ENCODE measurements at regions not wholly inside any gene's neighbourhood (a gene's known extent, or its start where the extent isn't known, plus 50 kb on each side); places are given as distances from the start of the nearest gene placed in this dataset.
"Not testable (repeated sequence)": the region's sequence is repeated elsewhere in the genome, so short reads cannot be mapped to it uniquely, and the experiment has no call there.

- no peaks in the 10 kb centered on the region for H3K79me2 ChIP-seq (ENCODE audit: control insufficient read depth, insufficient read depth, low read length, unreplicated experiment)
- peaks cover 79% of the 10 kb centered on the region for H3K27me3 ChIP-seq (ENCODE audit: insufficient read depth, low read length)
- H2AFZ ChIP-seq (ENCODE audit: low read length, unreplicated experiment) = no peak overlapping the region
- no peak overlapping the region for H3K4me3 ChIP-seq (ENCODE audit: low read depth, low read length)
- H3K36me3 ChIP-seq (ENCODE audit: insufficient read depth, low read length) = no peaks in the 10 kb centered on the region
- no peak overlapping the region for H3K27ac ChIP-seq (ENCODE audit: low read depth, low read length)
- H3K4me1 ChIP-seq (ENCODE audit: control insufficient read depth, insufficient read depth, low read length, unreplicated experiment) = no peaks in the 10 kb centered on the region
These were observed 127.9 kb downstream of the NPIPB5 start for GRCh38 chr16:22638393-22639206.

DNA sequence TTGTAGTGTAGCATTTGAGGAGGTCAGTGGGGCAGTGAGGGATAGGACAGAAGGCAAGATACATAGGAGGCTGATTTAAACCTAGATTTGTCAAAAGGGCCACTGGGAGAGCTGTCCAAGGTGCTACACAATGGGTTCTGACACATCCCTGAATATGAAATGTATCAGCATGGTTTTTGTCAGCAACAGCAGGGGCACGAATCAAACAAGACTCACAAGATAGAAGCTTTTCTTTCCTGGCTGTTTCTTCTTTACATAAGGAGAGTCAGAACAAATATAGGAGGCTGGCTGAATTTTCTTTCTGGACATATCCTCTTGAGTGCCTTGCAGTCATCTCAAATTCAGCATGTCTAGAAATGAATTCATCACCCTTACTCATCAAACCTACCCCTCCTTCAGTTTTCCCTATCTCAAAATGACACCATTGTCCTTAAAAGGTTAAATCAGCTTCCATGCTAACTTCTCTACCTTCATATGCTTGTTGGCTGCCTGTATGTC, 130.5 kb downstream of the NPIPB5 start:
- no peak overlapping the region for H2AFZ ChIP-seq (ENCODE audit: low read length, unreplicated experiment)
- H3K36me3 ChIP-seq (ENCODE audit: insufficient read depth, low read length) = no peaks in the 10 kb centered on the region
- peaks cover 81% of the 10 kb centered on the region for H3K27me3 ChIP-seq (ENCODE audit: insufficient read depth, low read length)
- no peak overlapping the region for H3K27ac ChIP-seq (ENCODE audit: low read depth, low read length)
- H3K4me3 ChIP-seq (ENCODE audit: low read depth, low read length) = no peak overlapping the region
- no peaks in the 10 kb centered on the region for H3K79me2 ChIP-seq (ENCODE audit: control insufficient read depth, insufficient read depth, low read length, unreplicated experiment)
- H3K4me1 ChIP-seq (ENCODE audit: control insufficient read depth, insufficient read depth, low read length, unreplicated experiment) = no peaks in the 10 kb centered on the region

- Histone ChIP-seq H3K79me2 (ENCODE audit: control insufficient read depth, insufficient read depth, low read length, unreplicated experiment) (no peaks in the 10 kb centered on the region), H3K36me3 (ENCODE audit: insufficient read depth, low read length) (no peaks in the 10 kb centered on the region), H3K27me3 (ENCODE audit: insufficient read depth, low read length) (peaks cover 83% of the 10 kb centered on the region), H3K27ac (ENCODE audit: low read depth, low read length) (no peak overlapping the region), H3K4me3 (ENCODE audit: low read depth, low read length) (no peak overlapping the region), H2AFZ (ENCODE audit: low read length, unreplicated experiment) (no peak overlapping the region), H3K4me1 (ENCODE audit: control insufficient read depth, insufficient read depth, low read length, unreplicated experiment) (no peaks in the 10 kb centered on the region)
These were observed 131.9 kb downstream of the NPIPB5 start for GRCh38 chr16:22642416-22643088.

GRCh38 chr16:22643203-22643602, 132.5 kb downstream of the NPIPB5 start:
- H2AFZ ChIP-seq (ENCODE audit: low read length, unreplicated experiment); H3K4me1 ChIP-seq (ENCODE audit: control insufficient read depth, insufficient read depth, low read length, unreplicated experiment); H3K79me2 ChIP-seq (ENCODE audit: control insufficient read depth, insufficient read depth, low read length, unreplicated experiment); H3K4me3 ChIP-seq (ENCODE audit: low read depth, low read length); H3K36me3 ChIP-seq (ENCODE audit: insufficient read depth, low read length); H3K27ac ChIP-seq (ENCODE audit: low read depth, low read length): not testable (repeated sequence)
- H3K27me3 ChIP-seq (ENCODE audit: insufficient read depth, low read length) = peaks cover 86% of the 10 kb centered on the region

- Histone ChIP-seq H3K27me3 (ENCODE audit: insufficient read depth, low read length) (peaks cover 93% of the 10 kb centered on the region), H2AFZ (ENCODE audit: low read length, unreplicated experiment) (no peak overlapping the region)
These were observed 133.2 kb downstream of the NPIPB5 start for GRCh38 chr16:22643886-22644285.

DNA sequence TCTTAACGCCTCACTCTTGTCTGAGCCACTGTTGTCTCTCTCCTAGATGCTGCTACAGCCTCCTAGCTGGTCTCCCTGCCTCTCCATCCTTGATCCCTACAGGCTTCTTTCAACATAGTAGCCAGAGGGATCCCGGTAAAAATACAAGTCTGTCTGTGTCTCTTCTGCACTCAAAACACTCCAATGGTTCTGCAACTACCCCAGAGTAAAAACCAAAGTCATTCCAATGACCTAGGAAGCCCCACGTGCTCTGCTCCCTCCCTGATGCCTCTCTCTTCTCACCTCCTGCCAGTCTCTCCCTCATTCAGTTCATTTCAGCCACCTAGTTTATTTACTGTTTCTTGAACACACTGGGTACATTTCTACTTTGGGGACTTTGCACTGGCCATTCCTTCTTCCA, 135.2 kb downstream of the NPIPB5 start:
- H3K27ac ChIP-seq (ENCODE audit: low read depth, low read length) = no peak overlapping the region
- no peaks in the 10 kb centered on the region for H3K4me1 ChIP-seq (ENCODE audit: control insufficient read depth, insufficient read depth, low read length, unreplicated experiment)
- H3K79me2 ChIP-seq (ENCODE audit: control insufficient read depth, insufficient read depth, low read length, unreplicated experiment) = no peaks in the 10 kb centered on the region
- no peak overlapping the region for H2AFZ ChIP-seq (ENCODE audit: low read length, unreplicated experiment)
- H3K4me3 ChIP-seq (ENCODE audit: low read depth, low read length) = no peak overlapping the region
- H3K27me3 ChIP-seq (ENCODE audit: insufficient read depth, low read length) = peaks cover 95% of the 10 kb centered on the region
- H3K36me3 ChIP-seq (ENCODE audit: insufficient read depth, low read length) = no peaks in the 10 kb centered on the region

More at GRCh38 chr16:22643886-22644285, 133.2 kb downstream of the NPIPB5 start:
- no peaks in the 10 kb centered on the region for H3K4me1 ChIP-seq (ENCODE audit: control insufficient read depth, insufficient read depth, low read length, unreplicated experiment)
- H3K79me2 ChIP-seq (ENCODE audit: control insufficient read depth, insufficient read depth, low read length, unreplicated experiment) = no peaks in the 10 kb centered on the region
- H3K4me3 ChIP-seq (ENCODE audit: low read depth, low read length) = no peak overlapping the region
- H3K36me3 ChIP-seq (ENCODE audit: insufficient read depth, low read length) = no peaks in the 10 kb centered on the region
- no peak overlapping the region for H3K27ac ChIP-seq (ENCODE audit: low read depth, low read length)

DNA sequence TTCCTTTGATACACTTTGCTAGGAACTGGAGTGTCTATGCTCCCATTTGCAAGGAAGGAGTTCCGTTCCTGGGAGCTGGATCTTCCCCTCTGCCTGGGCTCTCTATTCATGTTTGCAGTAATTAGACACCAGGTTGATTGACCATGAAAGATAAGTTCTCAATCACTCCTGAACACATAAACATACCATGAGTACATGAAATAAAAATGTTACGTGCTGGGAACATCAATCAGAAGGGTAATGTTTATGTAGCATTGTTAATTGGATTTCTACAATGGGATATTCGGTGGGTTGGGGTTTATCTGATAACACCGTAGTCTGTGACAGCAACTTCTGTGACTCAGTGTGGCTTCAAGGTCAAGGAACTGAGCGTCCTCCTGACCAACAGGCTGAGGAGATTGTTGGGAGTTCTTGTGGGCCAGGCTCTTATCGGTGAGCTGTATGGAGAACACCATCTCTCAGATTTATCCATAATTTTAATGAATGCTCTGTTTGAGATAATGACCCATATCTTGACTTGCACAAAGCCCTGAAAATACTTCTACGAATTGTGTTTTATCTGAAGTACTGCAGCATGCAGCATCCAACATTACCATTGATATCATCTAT, 136.4 kb downstream of the NPIPB5 start:
- H3K4me1 ChIP-seq (ENCODE audit: control insufficient read depth, insufficient read depth, low read length, unreplicated experiment) = no peaks in the 10 kb centered on the region
- H3K4me3 ChIP-seq (ENCODE audit: low read depth, low read length) = no peak overlapping the region
- H3K79me2 ChIP-seq (ENCODE audit: control insufficient read depth, insufficient read depth, low read length, unreplicated experiment) = no peaks in the 10 kb centered on the region
- H3K27me3 ChIP-seq (ENCODE audit: insufficient read depth, low read length) = peaks cover 89% of the 10 kb centered on the region
- no peak overlapping the region for H2AFZ ChIP-seq (ENCODE audit: low read length, unreplicated experiment)
- H3K36me3 ChIP-seq (ENCODE audit: insufficient read depth, low read length) = no peaks in the 10 kb centered on the region
- no peak overlapping the region for H3K27ac ChIP-seq (ENCODE audit: low read depth, low read length)

- no peaks in the 10 kb centered on the region for H3K4me1 ChIP-seq (ENCODE audit: control insufficient read depth, insufficient read depth, low read length, unreplicated experiment)
- H3K4me3 ChIP-seq (ENCODE audit: low read depth, low read length) = no peak overlapping the region
- H3K27me3 ChIP-seq (ENCODE audit: insufficient read depth, low read length) = peaks cover 78% of the 10 kb centered on the region
- H3K36me3 ChIP-seq (ENCODE audit: insufficient read depth, low read length) = no peaks in the 10 kb centered on the region
- H2AFZ ChIP-seq (ENCODE audit: low read length, unreplicated experiment) = no peak overlapping the region
- H3K27ac ChIP-seq (ENCODE audit: low read depth, low read length) = no peak overlapping the region
- H3K79me2 ChIP-seq (ENCODE audit: control insufficient read depth, insufficient read depth, low read length, unreplicated experiment) = no peaks in the 10 kb centered on the region
These were observed 137.4 kb downstream of the NPIPB5 start for GRCh38 chr16:22648141-22648540.

GRCh38 chr16:22648941-22649340, 138.2 kb downstream of the NPIPB5 start:
- Histone ChIP-seq H3K4me1 (ENCODE audit: control insufficient read depth, insufficient read depth, low read length, unreplicated experiment) (no peaks in the 10 kb centered on the region), H3K4me3 (ENCODE audit: low read depth, low read length) (no peak overlapping the region), H2AFZ (ENCODE audit: low read length, unreplicated experiment) (no peak overlapping the region), H3K27ac (ENCODE audit: low read depth, low read length) (no peak overlapping the region), H3K79me2 (ENCODE audit: control insufficient read depth, insufficient read depth, low read length, unreplicated experiment) (no peaks in the 10 kb centered on the region), H3K36me3 (ENCODE audit: insufficient read depth, low read length) (no peaks in the 10 kb centered on the region), H3K27me3 (ENCODE audit: insufficient read depth, low read length) (peaks cover 80% of the 10 kb centered on the region)

GRCh38 chr16:22651111-22651817, 140.6 kb downstream of the NPIPB5 start:
- peaks cover 79% of the 10 kb centered on the region for H3K27me3 ChIP-seq (ENCODE audit: insufficient read depth, low read length)
- H3K27ac ChIP-seq (ENCODE audit: low read depth, low read length); H3K4me3 ChIP-seq (ENCODE audit: low read depth, low read length); H3K4me1 ChIP-seq (ENCODE audit: control insufficient read depth, insufficient read depth, low read length, unreplicated experiment); H3K79me2 ChIP-seq (ENCODE audit: control insufficient read depth, insufficient read depth, low read length, unreplicated experiment); H2AFZ ChIP-seq (ENCODE audit: low read length, unreplicated experiment); H3K36me3 ChIP-seq (ENCODE audit: insufficient read depth, low read length): not testable (repeated sequence)

Data from ACC112 (cell line).